Tibial nerve (tissue), 4 donors: ENCODE measurements at regions not wholly inside any gene's neighbourhood (a gene's known extent, or its start where the extent isn't known, plus 50 kb on each side); places are given as distances from the start of the nearest gene placed in this dataset.

ENCODE experiments used
- DNase-seq, 2 donors: peaks; one replicate each; pipeline ENCODE4 v3.0.0-alpha.2; 2019; ENCODE audit warnings: low spot score in 2 of 2
- H3K27ac ChIP-seq, 4 donors: fragments of 200-600 bp; sonication (generic) in 3 of 4; one replicate each; pipeline ENCODE4 v1.5.1; 2017 to 2019; ENCODE audit warnings: mild to moderate bottlenecking in 1 of 4
- H3K27me3 ChIP-seq, 2 donors: fragments of 200-600 bp; sonication (generic) in 1 of 2; one replicate each; pipeline versions ENCODE4 v1.5.1 to v1.6.0; 2017 to 2019
- H3K36me3 ChIP-seq, 3 donors: fragments of 200-600 bp; sonication (generic); one replicate each; pipeline ENCODE4 v1.5.1; 2018 to 2019
- H3K4me1 ChIP-seq, 4 donors: fragments of 200-600 bp; sonication (generic) in 3 of 4; one replicate each; pipeline ENCODE4 v1.5.1; 2017 to 2019
- H3K4me3 ChIP-seq, 4 donors: fragments of 200-600 bp; sonication (generic) in 3 of 4; one replicate each; pipeline ENCODE4 v1.5.1; 2017 to 2019; ENCODE audit warnings: mild to moderate bottlenecking in 1 of 4, moderate library complexity in 1 of 4
- H3K9me3 ChIP-seq, 4 donors: fragments of 200-600 bp; sonication (generic) in 3 of 4; one replicate each; pipeline ENCODE4 v1.5.1; 2017 to 2019
- CTCF ChIP-seq, 5 experiments: fragments of 200-600 bp in 3 of 5; fragments of 450-650 bp in 2 of 5; sonication (generic) in 3 of 5; IDR thresholded peaks; one replicate each; pipeline ENCODE4 v1.5.1; 2016 to 2019; ENCODE audit warnings: antibody characterized with exemption in 5 of 5, mild to moderate bottlenecking in 3 of 5, moderate library complexity in 2 of 5
- EP300 ChIP-seq, 2 donors: sonication (generic); formaldehyde crosslinking; IDR thresholded peaks; one replicate each; pipeline ENCODE4 v1.6.1; 2017; ENCODE audit warnings: antibody characterized with exemption in 2 of 2, mild to moderate bottlenecking in 1 of 2
- POLR2A ChIP-seq, 2 donors: fragments of 450-650 bp; IDR thresholded peaks; one replicate each; pipeline ENCODE4 v1.6.1; 2017; ENCODE audit warnings: antibody characterized with exemption in 2 of 2, mild to moderate bottlenecking in 2 of 2, moderate library complexity in 2 of 2
- WGBS, 2 donors: methylation state at CpG; one replicate each; pipeline ENCODE4 v1.1.5; 2018; 5-methylcytosine and 5-hydroxymethylcytosine counted together

- no peaks in the 10 kb centered on the region for H3K27me3 ChIP-seq
- H3K4me1 ChIP-seq: no peaks in the 10 kb centered on the region
- H3K27ac ChIP-seq: no peak overlapping the region
- no peaks in the 10 kb centered on the region for H3K9me3 ChIP-seq
- 47 to 57% methylated on average over 1 of the region's 1 CpG for WGBS, 2 donors
- no peak for DNase-seq
- no peak overlapping the region for H3K4me3 ChIP-seq
- no peak for TF ChIP-seq POLR2A (IDR thresholded peaks at IDR 0.05)
- TF ChIP-seq EP300 (IDR thresholded peaks at IDR 0.05): no peak
- no peak for TF ChIP-seq CTCF (IDR thresholded peaks at IDR 0.05)
- H3K36me3 ChIP-seq: peaks cover 0 to 4% (median 0%) of the 10 kb centered on the region in 3 donors
Measured at GRCh38 chr1:173400387-173400995, 76.6 kb upstream of the PRDX6 start.

GRCh38 chr1:173403996-173404395 lies 73.1 kb upstream of the PRDX6 start:
- DNase-seq: no peak
- 90 to 95% methylated on average over 3 of the region's 3 CpGs for WGBS, 2 donors

GRCh38 chr1:173405281-173405680 lies 71.9 kb upstream of the PRDX6 start:
- Histone ChIP-seq H3K27ac (no peak overlapping the region), H3K4me1 (no peaks in the 10 kb centered on the region), H3K9me3 (no peaks in the 10 kb centered on the region), H3K4me3 (no peak overlapping the region), H3K27me3 (no peaks in the 10 kb centered on the region), H3K36me3 (peaks cover 0 to under 1% (median 0%) of the 10 kb centered on the region in 3 donors)
- TF ChIP-seq POLR2A (IDR thresholded peaks at IDR 0.05) (no peak), CTCF (IDR thresholded peaks at IDR 0.05) (no peak), EP300 (IDR thresholded peaks at IDR 0.05) (no peak)
- no peak for DNase-seq

More at GRCh38 chr1:173403996-173404395, 73.1 kb upstream of the PRDX6 start:
- H3K36me3 ChIP-seq: no peaks in the 10 kb centered on the region
- TF ChIP-seq CTCF (IDR thresholded peaks at IDR 0.05) (no peak), POLR2A (IDR thresholded peaks at IDR 0.05) (no peak), EP300 (IDR thresholded peaks at IDR 0.05) (no peak)
- H3K27ac ChIP-seq: no peak overlapping the region
- H3K27me3 ChIP-seq: no peaks in the 10 kb centered on the region
- no peaks in the 10 kb centered on the region for H3K9me3 ChIP-seq
- no peaks in the 10 kb centered on the region for H3K4me1 ChIP-seq
- no peak overlapping the region for H3K4me3 ChIP-seq

GRCh38 chr1:173405834-173406233 lies 71.3 kb upstream of the PRDX6 start:
- Histone ChIP-seq H3K36me3 (peaks cover 0 to 6% (median 0%) of the 10 kb centered on the region in 3 donors), H3K27ac (no peak overlapping the region), H3K27me3 (no peaks in the 10 kb centered on the region), H3K4me1 (no peaks in the 10 kb centered on the region), H3K4me3 (no peak overlapping the region), H3K9me3 (no peaks in the 10 kb centered on the region)
- 82 to 87% methylated on average over 3 of the region's 3 CpGs for WGBS, 2 donors
- TF ChIP-seq POLR2A (IDR thresholded peaks at IDR 0.05): no peak
- TF ChIP-seq CTCF (IDR thresholded peaks at IDR 0.05): no peak
- no peak for TF ChIP-seq EP300 (IDR thresholded peaks at IDR 0.05)
- no peak for DNase-seq

GRCh38 chr1:173406783-173407230 lies 70.3 kb upstream of the PRDX6 start:
- Histone ChIP-seq H3K9me3 (no peaks in the 10 kb centered on the region), H3K36me3 (peaks cover 0 to 9% (median 0%) of the 10 kb centered on the region in 3 donors), H3K27me3 (no peaks in the 10 kb centered on the region), H3K4me3 (peak overlapping the region in 2 of 4 donors; percentile 17 to 19), H3K4me1 (no peaks in the 10 kb centered on the region), H3K27ac (peak overlapping the region in 1 of 4 donors; percentile 4)
- 67 to 78% methylated on average over 8 of the region's 8 CpGs for WGBS, 2 donors
- no peak for DNase-seq
- no peak for TF ChIP-seq CTCF (IDR thresholded peaks at IDR 0.05)
- TF ChIP-seq POLR2A (IDR thresholded peaks at IDR 0.05): no peak
- no peak for TF ChIP-seq EP300 (IDR thresholded peaks at IDR 0.05)
